Mucosa of descending colon (tissue), 3 donors: ENCODE measurements at regions not wholly inside any gene's neighbourhood (a gene's known extent, or its start where the extent isn't known, plus 50 kb on each side); places are given as distances from the start of the nearest gene placed in this dataset.

Experiments
- ATAC-seq: fragments of 200-7000 bp; cut with Tn5 transposase; one replicate; pipeline ENCODE4 v1.9.1; 2020; ENCODE audit warnings: mild to moderate bottlenecking, moderate library complexity
- DNase-seq, 3 donors: peaks; one replicate each; pipeline ENCODE4 v3.0.0-alpha.2; 2020
- H3K36me3 ChIP-seq: fragments of 200-600 bp; one replicate; pipeline ENCODE4 v1.8.0; 2021; ENCODE audit warnings: low read depth, mild to moderate bottlenecking
- H3K4me1 ChIP-seq: fragments of 200-600 bp; one replicate; pipeline ENCODE4 v1.8.0; 2021; ENCODE audit warnings: low read depth, mild to moderate bottlenecking
- H3K4me3 ChIP-seq: fragments of 200-600 bp; one replicate; pipeline ENCODE4 v1.8.0; 2021; ENCODE audit warnings: mild to moderate bottlenecking
- H3K9me3 ChIP-seq: fragments of 200-600 bp; one replicate; pipeline ENCODE4 v1.8.0; 2021; ENCODE audit warnings: mild to moderate bottlenecking
- intact Hi-C, 2 donors: fragments of 100-400 bp; cut with DNase I in 1 of 2; cut with micrococcal nuclease in 1 of 2; formaldehyde crosslinking; loops; one replicate each; pipeline versions ENCODE4 v1.11.0 to v1.11.1; 2022; cut with DNase I, micrococcal nuclease
- TF ChIP-seq, protein P1 (sequence below): fragments of 200-600 bp; IDR thresholded peaks from one replicate; pipeline ENCODE4 v1.8.0; 2022; ENCODE audit warnings: antibody characterized with exemption, mild to moderate bottlenecking
- donor health status: DM: no; HTN: no; CAD: no; lungs with moderate emphysema.
- donor health status: DM: no; HTN: no; CAD: no.
- donor health status: DM: no; HTN: yes; CAD: no.

DNA sequence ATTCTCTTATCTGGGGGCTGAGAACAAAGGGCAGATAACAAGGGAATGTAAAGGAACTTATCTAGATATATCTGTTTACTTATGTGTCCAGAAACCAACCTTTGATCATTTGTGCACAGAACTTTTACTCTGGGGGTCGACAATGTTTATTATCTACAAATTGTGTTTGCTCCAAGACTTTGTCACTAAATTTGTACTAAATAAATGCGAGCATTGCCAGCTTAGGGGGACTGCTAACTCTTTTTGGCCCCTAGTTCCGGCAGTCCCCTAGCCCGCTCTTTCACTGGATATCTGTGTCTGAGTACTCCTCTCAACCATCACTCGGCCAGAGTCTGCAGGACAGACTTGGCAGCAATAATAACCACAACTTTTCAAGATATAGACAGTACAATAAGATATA is 88.2 kb downstream of the FSCB start:
- no peaks in the 10 kb centered on the region for H3K36me3 ChIP-seq
- intact Hi-C loops: no loop called here
- no peaks in the 10 kb centered on the region for H3K9me3 ChIP-seq
- DNase-seq (no peak), ATAC-seq (no peak)
- H3K4me1 ChIP-seq: no peaks in the 10 kb centered on the region
- H3K4me3 ChIP-seq: no peak overlapping the region
- TF ChIP-seq, protein P1, sequence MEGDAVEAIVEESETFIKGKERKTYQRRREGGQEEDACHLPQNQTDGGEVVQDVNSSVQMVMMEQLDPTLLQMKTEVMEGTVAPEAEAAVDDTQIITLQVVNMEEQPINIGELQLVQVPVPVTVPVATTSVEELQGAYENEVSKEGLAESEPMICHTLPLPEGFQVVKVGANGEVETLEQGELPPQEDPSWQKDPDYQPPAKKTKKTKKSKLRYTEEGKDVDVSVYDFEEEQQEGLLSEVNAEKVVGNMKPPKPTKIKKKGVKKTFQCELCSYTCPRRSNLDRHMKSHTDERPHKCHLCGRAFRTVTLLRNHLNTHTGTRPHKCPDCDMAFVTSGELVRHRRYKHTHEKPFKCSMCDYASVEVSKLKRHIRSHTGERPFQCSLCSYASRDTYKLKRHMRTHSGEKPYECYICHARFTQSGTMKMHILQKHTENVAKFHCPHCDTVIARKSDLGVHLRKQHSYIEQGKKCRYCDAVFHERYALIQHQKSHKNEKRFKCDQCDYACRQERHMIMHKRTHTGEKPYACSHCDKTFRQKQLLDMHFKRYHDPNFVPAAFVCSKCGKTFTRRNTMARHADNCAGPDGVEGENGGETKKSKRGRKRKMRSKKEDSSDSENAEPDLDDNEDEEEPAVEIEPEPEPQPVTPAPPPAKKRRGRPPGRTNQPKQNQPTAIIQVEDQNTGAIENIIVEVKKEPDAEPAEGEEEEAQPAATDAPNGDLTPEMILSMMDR: no peak

DNA sequence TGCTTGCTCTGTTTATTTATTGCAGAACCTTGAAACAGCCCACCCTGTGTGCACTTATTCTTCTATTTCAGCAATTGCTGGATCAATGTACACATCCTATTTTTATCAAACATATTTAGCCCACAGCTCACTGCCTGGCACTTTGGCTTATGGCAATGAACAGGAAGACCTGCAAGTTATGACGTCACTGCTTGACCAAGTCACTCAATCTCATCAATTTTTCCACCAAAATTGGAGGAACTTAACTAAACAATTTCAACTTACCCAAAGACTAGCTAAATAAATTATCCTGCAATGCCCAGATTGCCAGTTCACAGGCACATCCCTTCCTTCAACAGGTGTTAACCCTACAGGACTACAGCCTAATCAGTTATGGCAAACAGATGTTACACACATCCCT is 89.3 kb downstream of the FSCB start:
- Histone ChIP-seq H3K4me3 (no peak overlapping the region), H3K4me1 (no peaks in the 10 kb centered on the region), H3K36me3 (no peaks in the 10 kb centered on the region), H3K9me3 (no peaks in the 10 kb centered on the region)
- intact Hi-C loops: no loop called here
- TF ChIP-seq, protein P1: no peak
- DNase-seq (no peak), ATAC-seq (no peak)

DNA sequence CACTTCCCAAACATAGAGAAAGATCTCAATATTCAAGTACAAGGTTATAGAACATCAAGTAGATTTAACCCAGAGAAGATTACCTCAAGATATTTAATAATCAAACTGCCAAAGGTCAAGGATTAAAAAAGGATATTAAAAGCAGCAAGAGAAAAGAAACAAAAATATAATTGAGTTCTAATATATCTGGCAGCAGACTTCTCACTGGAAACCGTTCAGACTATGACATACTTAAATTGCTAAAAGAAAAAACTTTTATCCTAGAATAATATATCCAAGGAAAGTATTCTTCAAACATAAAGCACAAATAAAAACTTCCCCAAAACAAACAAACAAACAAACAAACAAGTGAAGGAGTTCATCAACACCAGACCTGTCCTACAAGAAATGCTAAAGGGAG is 92.4 kb downstream of the FSCB start:
- Histone ChIP-seq H3K4me3 (no peak overlapping the region), H3K36me3 (no peaks in the 10 kb centered on the region), H3K9me3 (no peaks in the 10 kb centered on the region), H3K4me1 (no peaks in the 10 kb centered on the region)
- no peak for ATAC-seq
- intact Hi-C loops: no loop called here
- no peak for DNase-seq
- TF ChIP-seq, protein P1: no peak

DNA sequence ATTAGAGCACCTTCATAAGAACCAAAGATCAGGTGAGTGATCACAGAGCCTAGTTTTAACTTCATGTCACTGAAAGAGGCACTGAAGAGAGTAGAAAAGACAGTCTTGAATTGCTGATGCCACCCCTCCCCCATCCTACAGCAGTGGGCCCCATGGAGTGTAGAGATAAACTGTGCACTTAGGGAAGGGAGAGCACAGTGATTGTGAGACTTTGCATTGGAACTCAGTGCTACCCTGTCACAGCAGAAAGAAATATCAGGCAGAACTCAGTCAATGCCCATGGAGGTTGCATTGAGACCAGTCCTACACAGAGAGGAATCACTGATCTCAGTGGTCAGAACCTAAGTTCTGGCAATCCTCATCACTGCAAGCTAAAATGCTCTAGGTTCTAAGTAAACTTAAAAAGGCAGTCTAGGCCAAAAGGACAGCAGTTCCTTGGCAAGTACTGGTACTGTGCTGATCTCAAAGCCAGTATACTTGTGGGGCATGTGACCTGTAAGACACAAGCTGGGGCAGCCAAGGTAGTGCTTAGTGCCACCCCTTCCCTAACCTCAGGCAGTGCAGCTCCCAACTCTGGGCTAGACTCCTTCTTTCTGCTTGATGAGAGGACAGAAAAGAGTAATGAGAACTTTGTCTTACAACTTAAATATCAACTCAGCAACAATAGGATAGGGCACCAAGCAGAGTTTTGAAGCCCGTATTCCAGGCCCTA is 94.1 kb downstream of the FSCB start:
- Histone ChIP-seq H3K36me3 (no peaks in the 10 kb centered on the region), H3K4me3 (no peak overlapping the region), H3K4me1 (no peaks in the 10 kb centered on the region), H3K9me3 (no peaks in the 10 kb centered on the region)
- peak; percentile 22 for ATAC-seq
- no peak for DNase-seq
- TF ChIP-seq, protein P1: no peak
- intact Hi-C loops: no loop called here

DNA sequence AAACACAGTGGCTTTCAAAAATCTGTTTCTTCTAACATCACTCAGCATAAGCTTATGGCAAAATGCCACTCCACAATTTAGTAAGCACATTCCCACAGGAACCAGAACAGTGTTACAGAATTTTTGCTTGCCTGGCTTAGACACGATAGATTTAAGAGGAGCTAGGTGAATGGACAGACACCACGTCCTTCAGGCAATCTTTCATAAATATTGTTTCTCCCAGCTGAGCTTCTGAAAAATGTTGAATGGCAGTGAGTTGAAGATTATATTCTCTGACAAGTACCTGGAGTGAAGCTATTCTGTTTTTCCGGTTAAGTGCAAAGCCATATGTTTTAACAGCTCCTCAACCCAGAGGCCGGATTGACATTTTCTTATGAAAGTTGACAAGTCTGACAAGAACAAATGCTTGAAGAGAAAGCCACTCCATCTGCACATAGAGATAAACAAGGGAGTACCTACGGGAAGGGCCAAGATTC is 102.0 kb downstream of the FSCB start:
- DNase-seq (no peak), ATAC-seq (peak; percentile 33)
- Histone ChIP-seq H3K4me3 (no peak overlapping the region), H3K9me3 (no peaks in the 10 kb centered on the region), H3K4me1 (no peaks in the 10 kb centered on the region), H3K36me3 (no peaks in the 10 kb centered on the region)
- intact Hi-C loops: no loop called here
- TF ChIP-seq, protein P1: no peak
